PC-3 (cell line): ENCODE measurements at regions not wholly inside any gene's neighbourhood (a gene's known extent, or its start where the extent isn't known, plus 50 kb on each side); places are given as distances from the start of the nearest gene placed in this dataset.

Source experiments
- EZH2 ChIP-seq: fragments of 300-600 bp; sonication (generic); IDR thresholded peaks from one replicate; pipeline ENCODE4 v1.6.1; 2017; ENCODE audit warnings: antibody characterized with exemption, mild to moderate bottlenecking, low read length; ENCODE audit not compliant: unreplicated experiment
- EZH2phosphoT487 ChIP-seq: fragments of 300-600 bp; sonication (generic); IDR thresholded peaks from 2 replicates; pipeline ENCODE4 v1.6.1; 2018; ENCODE audit warnings: mild to moderate bottlenecking, antibody characterized with exemption, low read length, borderline replicate concordance
- TF ChIP-seq, protein P1 (sequence below): fragments of 300-600 bp; sonication (generic); conservative IDR thresholded peaks from 2 replicates; pipeline ENCODE4 v1.5.1; 2017; ENCODE audit warnings: antibody characterized with exemption, low read depth, mild to moderate bottlenecking, low read length

DNA sequence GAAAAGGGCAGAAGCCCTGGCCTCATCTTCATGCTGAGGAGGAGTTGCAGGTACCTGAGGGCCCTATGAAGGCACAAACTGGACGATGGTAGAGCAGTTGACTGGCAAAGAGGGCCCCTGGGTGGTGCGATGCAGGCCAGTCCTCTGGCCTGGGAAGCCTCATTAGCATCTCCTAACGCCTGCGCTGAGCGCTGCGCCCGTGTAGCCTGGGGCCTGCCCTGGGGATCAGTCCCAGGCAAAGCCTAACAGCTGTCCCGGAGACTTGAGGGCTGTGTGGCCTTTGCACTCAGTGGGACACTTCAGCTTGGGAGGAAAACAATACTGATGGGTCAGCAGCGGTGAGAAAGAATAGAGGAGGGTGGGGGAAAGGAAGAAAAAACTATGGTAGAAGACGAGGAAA is 187.7 kb downstream of the RAP2A start:
- TF ChIP-seq, protein P1, sequence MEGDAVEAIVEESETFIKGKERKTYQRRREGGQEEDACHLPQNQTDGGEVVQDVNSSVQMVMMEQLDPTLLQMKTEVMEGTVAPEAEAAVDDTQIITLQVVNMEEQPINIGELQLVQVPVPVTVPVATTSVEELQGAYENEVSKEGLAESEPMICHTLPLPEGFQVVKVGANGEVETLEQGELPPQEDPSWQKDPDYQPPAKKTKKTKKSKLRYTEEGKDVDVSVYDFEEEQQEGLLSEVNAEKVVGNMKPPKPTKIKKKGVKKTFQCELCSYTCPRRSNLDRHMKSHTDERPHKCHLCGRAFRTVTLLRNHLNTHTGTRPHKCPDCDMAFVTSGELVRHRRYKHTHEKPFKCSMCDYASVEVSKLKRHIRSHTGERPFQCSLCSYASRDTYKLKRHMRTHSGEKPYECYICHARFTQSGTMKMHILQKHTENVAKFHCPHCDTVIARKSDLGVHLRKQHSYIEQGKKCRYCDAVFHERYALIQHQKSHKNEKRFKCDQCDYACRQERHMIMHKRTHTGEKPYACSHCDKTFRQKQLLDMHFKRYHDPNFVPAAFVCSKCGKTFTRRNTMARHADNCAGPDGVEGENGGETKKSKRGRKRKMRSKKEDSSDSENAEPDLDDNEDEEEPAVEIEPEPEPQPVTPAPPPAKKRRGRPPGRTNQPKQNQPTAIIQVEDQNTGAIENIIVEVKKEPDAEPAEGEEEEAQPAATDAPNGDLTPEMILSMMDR, result no peak
- TF ChIP-seq EZH2, result no peak
- no peak for TF ChIP-seq EZH2phosphoT487
